GM19023 (cell line): ENCODE measurements at regions not wholly inside any gene's neighbourhood (a gene's known extent, or its start where the extent isn't known, plus 50 kb on each side); places are given as distances from the start of the nearest gene placed in this dataset.

Source experiments
- ATAC-seq: cut with Tn5 transposase; IDR thresholded peaks from one replicate; pipeline ENCODE4 v1.9.1; 2021; ENCODE audit warnings: mild to moderate bottlenecking, moderate library complexity; ENCODE audit not compliant: unreplicated experiment

DNA sequence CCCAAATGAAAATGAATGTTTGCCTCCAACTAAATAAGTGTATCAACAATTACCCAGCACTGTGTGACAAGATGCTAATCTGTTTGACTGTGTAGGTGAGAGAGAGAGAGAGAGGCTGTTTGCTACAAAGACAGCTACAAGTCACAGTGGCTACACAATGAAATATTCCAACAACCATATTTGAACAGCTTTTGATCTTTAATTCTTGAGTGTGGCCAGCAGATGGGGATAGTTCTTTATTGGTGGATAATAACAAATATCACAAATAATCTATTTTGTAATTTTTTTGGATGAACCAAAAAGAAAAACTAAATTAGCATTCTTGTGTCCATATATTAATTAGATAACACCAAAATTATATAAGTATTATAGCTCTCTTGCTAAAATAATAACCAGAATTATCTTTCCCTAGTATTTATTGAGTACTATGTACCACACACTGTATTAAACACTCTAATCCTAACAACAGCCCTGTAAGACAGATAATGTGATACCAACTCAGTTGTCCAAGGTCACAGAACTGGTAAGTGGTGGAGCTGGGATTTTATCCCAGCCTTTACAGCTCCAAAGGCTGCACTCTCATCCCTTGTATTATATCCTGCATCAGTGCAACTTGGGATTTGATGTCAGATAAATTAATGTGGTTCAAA lies 61.9 kb upstream of the C3orf80 start:
- no peak for ATAC-seq

DNA sequence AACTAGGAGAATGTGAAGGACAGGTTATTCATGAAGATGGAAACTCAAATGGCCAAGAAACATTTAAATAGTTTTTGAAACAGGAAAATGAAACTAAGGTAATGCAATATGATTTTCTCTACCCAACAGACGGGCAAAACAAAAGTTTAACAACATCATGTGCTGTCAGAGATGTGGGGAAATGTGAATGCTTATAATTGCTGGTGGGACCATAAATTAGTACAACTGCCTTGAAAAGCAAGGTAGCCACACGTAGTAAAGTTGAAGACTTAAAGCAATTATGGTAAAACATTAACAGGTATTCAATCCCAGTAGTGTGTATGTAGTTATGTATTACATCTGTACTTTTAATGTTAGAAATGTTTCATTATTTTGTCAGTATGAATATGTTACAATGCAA lies 57.0 kb upstream of the C3orf80 start:
- ATAC-seq = no peak

DNA sequence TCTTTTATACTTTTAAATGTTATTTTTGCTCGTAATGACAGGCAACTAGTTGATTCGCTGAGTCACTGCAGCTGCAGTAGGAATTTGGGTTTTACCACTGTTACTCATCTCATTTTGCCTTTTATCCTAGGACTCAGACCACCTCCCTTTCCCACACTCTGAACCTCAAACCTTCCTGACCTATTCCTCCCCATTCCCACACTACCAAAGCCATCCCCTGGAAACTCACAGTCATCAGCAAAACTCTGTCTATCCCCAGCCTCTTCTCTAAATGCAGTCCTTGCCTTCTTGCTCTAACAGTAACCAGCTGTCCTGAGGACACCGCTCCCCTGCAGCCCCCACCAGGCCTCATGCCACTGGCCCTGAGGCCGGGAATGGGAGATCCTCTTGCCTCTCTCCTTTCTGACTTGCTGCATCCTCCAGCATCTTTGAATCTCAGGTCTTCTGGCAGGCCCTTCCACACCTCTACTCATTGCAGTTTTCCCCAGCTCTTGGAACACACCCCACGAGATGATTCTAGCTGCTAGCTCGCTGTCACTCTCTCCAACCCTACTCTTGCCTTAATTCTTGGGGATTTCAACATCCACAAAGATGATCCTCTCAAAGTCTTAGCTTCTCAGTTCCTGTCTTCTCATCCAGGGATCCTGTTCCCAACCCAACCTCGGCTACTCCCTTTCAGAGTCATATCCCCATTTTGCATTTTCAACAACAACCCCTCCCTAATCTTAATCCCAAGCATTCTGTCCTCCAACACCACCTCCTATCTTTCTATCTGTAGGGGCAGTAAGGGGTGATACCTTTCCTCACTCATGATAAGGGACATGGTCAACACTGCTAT lies 55.9 kb upstream of the C3orf80 start:
- ATAC-seq = no peak

DNA sequence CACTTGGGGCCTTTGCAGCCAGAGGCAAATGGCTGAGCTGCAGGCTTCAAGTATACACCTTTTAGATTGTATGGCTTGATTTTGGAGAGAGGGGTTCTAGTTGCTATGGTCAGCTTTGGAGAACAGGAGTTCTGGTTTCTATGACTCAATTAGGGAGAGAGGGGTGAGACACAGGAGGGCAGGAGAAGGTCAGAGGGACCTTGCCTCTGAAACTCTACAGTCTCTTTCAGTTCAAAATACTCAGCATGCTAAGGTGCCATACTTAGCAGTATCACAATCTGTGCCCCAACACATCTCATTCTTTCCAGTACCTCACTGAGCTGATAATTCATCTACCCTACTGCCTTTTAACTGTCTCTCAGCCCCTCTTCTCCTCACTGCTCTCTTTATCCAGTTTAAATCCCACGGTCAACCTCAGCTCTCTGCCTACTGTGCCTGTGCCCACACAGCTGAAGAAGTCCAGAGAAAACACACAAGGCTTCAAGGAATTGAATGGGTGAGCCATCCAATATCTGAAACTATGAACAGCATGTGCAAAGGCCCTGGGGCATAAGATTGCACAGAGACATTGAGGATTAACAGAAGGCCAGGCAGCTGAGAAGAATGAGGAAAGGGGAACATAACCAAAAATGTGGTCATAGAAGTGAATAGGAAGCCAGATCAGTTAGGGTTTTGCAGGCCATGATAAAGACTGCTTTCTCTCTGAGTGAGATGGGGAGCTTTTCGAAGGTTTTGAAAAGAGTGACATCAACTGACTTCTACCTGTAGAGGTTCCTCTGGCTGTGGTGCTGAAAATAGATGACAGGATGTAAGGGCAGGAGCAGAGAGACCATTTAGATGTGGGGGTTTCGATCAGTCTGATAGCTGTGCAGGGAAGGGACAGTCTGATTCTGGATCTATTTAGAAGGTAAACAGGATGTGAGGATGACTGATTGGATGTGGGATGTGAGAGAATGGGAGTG lies 54.5 kb upstream of the C3orf80 start:
- peak; percentile 71 for ATAC-seq

DNA sequence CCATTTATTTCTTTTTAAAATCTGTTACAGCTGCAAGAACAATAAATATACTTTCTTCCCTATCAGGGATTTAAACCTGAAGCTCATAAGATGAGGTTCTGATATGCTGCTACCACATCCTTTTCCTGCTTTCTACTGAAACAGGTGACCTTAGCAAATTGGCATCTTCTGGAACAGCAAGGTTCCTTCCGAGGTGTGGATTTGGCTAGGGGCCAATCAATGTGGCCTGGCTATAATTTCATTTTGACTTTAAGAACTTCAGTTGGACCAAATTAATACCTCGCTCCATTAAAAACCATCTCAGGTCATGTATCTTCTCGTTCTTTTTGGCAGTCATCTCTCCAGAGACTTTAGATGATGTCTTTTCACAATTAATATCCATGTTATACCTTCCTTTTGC lies 53.4 kb upstream of the C3orf80 start:
- no peak for ATAC-seq

DNA sequence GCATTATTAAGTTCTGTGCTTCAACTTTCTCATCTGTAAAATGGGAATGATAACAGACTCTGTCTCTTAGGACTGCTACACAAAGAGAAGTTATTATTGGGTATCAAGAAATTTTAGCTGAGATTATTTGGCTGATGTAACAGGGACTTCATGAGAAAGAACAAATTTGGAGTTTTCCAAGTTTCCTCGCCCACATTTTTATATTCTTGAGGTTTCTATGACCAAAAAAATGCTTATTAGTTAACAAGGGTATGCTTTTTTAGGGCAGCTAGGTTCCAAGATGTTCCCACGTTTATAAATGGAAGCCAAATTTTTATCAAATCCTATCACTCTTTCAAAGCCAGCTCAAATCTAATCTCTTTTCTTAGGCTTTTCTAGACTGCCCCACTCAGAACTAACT lies 50.6 kb upstream of the C3orf80 start:
- no peak for ATAC-seq
